Neural cell (in vitro differentiated cells): ENCODE measurements at regions not wholly inside any gene's neighbourhood (a gene's known extent, or its start where the extent isn't known, plus 50 kb on each side); places are given as distances from the start of the nearest gene placed in this dataset.

Experiments used
- H2AFZ ChIP-seq: fragments of 200-600, 300-800 bp; sonication (generic), shearing (Covaris generic); 2 replicates; pipeline ENCODE4 v1.6.0; 2014; ENCODE audit warnings: low read depth, mild to moderate bottlenecking, antibody characterized with exemption, low read length, moderate library complexity
- H3F3A ChIP-seq: fragments of 200-600 bp; shearing (Covaris generic); 2 replicates; pipeline ENCODE4 v1.6.1; 2016; ENCODE audit warnings: mild to moderate bottlenecking, moderate library complexity, mixed read lengths, antibody characterized with exemption, low read length; ENCODE audit not compliant: insufficient read depth, poor library complexity, severe bottlenecking
- H3K27ac ChIP-seq: fragments of 200-600, 300-800 bp; sonication (generic), shearing (Covaris generic); 2 replicates; pipeline ENCODE4 v1.5.1; 2014; ENCODE audit warnings: mild to moderate bottlenecking, low read length, moderate library complexity
- H3K27me3 ChIP-seq: fragments of 300-800, 200-600 bp; sonication (generic), shearing (Covaris generic); 2 replicates; pipeline ENCODE4 v1.6.0; 2014; ENCODE audit warnings: mild to moderate bottlenecking, low read depth, low read length, moderate library complexity; ENCODE audit not compliant: insufficient read depth
- H3K36me3 ChIP-seq: fragments of 300-800, 200-600 bp; sonication (generic), shearing (Covaris generic); 2 replicates; pipeline ENCODE4 v1.5.1; 2014; ENCODE audit warnings: mild to moderate bottlenecking, antibody characterized with exemption, low read length, moderate library complexity; ENCODE audit not compliant: insufficient read depth
- H3K4me2 ChIP-seq: fragments of 300-800, 200-600 bp; sonication (generic), shearing (Covaris generic); 2 replicates; pipeline ENCODE4 v1.6.0; 2014; ENCODE audit warnings: mild to moderate bottlenecking, low read length
- H3K4me3 ChIP-seq: fragments of 300-800, 200-600 bp; sonication (generic), shearing (Covaris generic); 2 replicates; pipeline ENCODE4 v1.5.1; 2014; ENCODE audit warnings: mild to moderate bottlenecking, low read length, moderate library complexity
- H3K79me2 ChIP-seq: fragments of 200-600 bp; shearing (Covaris generic); replicated peaks from 2 replicates; pipeline ENCODE4 v1.6.0; 2014; ENCODE audit warnings: mild to moderate bottlenecking, low read length, moderate library complexity; ENCODE audit not compliant: insufficient read depth
- H3K9ac ChIP-seq: fragments of 300-800, 200-600 bp; sonication (generic), shearing (Covaris generic); 2 replicates; pipeline ENCODE4 v1.6.1; 2016; ENCODE audit warnings: mild to moderate bottlenecking, low read length, mixed read lengths
- H3K9me2 ChIP-seq: fragments of 200-600 bp; shearing (Covaris generic); 2 replicates; pipeline ENCODE4 v1.6.1; 2016; ENCODE audit warnings: mild to moderate bottlenecking, low read length, mixed read lengths; ENCODE audit not compliant: insufficient read depth
- H3K9me3 ChIP-seq: fragments of 200-600, 300-800 bp; sonication (generic), shearing (Covaris generic); 2 replicates; pipeline ENCODE4 v1.6.1; 2016; ENCODE audit warnings: mild to moderate bottlenecking, mixed run types, low read length, moderate library complexity, mixed read lengths
- H4K20me1 ChIP-seq: fragments of 200-600 bp; shearing (Covaris generic); 2 replicates; pipeline ENCODE4 v1.6.1; 2016; ENCODE audit warnings: mild to moderate bottlenecking, mixed run types; ENCODE audit not compliant: insufficient read depth
- CTCF ChIP-seq: fragments of 450-650 bp; IDR thresholded peaks from 2 replicates; pipeline ENCODE4 v1.5.1; 2014; ENCODE audit warnings: antibody characterized with exemption, mild to moderate bottlenecking, moderate library complexity; ENCODE audit not compliant: poor library complexity, severe bottlenecking
- EP300 ChIP-seq: fragments of 450-650 bp; conservative IDR thresholded peaks from 2 replicates; pipeline ENCODE4 v1.6.1; 2014; ENCODE audit warnings: antibody characterized with exemption, mild to moderate bottlenecking, moderate library complexity; ENCODE audit not compliant: poor library complexity, severe bottlenecking
- EZH2 ChIP-seq: fragments of 200-600, 300-800 bp; shearing (Covaris generic), sonication (generic); IDR thresholded peaks from 2 replicates; pipeline ENCODE4 v1.6.1; 2014; ENCODE audit warnings: antibody characterized with exemption, low read length, borderline replicate concordance, mild to moderate bottlenecking; ENCODE audit not compliant: insufficient read depth, poor library complexity, severe bottlenecking
- MXI1 ChIP-seq: fragments of 450-650 bp; conservative IDR thresholded peaks from 2 replicates; pipeline ENCODE4 v1.6.1; 2014; ENCODE audit warnings: antibody characterized with exemption, mild to moderate bottlenecking; ENCODE audit not compliant: poor library complexity, severe bottlenecking
- POLR2AphosphoS5 ChIP-seq: IDR thresholded peaks from 2 replicates; pipeline ENCODE4 v1.6.1; 2012
- RAD21 ChIP-seq: fragments of 450-650 bp; conservative IDR thresholded peaks from 2 replicates; pipeline ENCODE4 v1.6.1; 2014; ENCODE audit warnings: antibody characterized with exemption, mild to moderate bottlenecking, moderate library complexity
- REST ChIP-seq: IDR thresholded peaks from 2 replicates; pipeline ENCODE4 v1.6.1; 2012; ENCODE audit warnings: borderline replicate concordance
- SMC3 ChIP-seq: fragments of 450-650 bp; conservative IDR thresholded peaks from 2 replicates; pipeline ENCODE4 v1.6.1; 2014; ENCODE audit warnings: antibody characterized with exemption, mild to moderate bottlenecking, moderate library complexity; ENCODE audit not compliant: poor library complexity
- TAF1 ChIP-seq: IDR thresholded peaks from 2 replicates; pipeline ENCODE4 v1.6.1; 2012; ENCODE audit warnings: low read depth

DNA sequence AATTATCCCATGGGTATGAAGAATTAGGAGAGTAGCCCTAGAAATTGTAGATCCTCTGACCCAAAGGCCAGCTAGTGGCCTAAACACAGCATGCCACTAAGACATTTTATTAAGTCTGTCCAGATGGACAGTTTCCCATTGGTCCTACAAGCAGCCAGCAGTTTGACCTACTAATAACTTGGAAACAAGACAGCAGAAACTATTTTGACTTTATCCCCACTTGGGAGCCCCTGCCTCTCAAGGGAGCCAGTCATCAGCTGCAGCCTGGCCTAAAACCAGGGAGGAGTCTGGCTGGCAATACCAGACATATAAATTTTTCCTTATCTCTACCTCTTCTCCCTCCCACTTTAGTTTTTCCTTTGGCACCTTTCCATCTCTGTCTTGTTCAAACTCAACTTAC is 222.6 kb upstream of the KCTD3 start:
- no peak overlapping the region for H3K9ac ChIP-seq
- no peaks in the 10 kb centered on the region for H3K79me2 ChIP-seq
- H3K4me2 ChIP-seq: no peak overlapping the region
- no peaks in the 10 kb centered on the region for H3F3A ChIP-seq
- no peaks in the 10 kb centered on the region for H3K36me3 ChIP-seq
- no peak overlapping the region for H3K4me3 ChIP-seq
- H2AFZ ChIP-seq: no peak overlapping the region
- H4K20me1 ChIP-seq: no peaks in the 10 kb centered on the region
- no peak overlapping the region for H3K27ac ChIP-seq
- TF ChIP-seq EZH2 (no peak), MXI1 (no peak), REST (no peak), CTCF (no peak), EP300 (no peak), SMC3 (no peak), RAD21 (no peak), TAF1 (no peak), POLR2AphosphoS5 (no peak)
- H3K9me3 ChIP-seq: no peaks in the 10 kb centered on the region
- no peaks in the 10 kb centered on the region for H3K9me2 ChIP-seq
- H3K27me3 ChIP-seq: no peaks in the 10 kb centered on the region

GRCh38 chr1:215345208-215345607 is 221.9 kb upstream of the KCTD3 start:
- Histone ChIP-seq H3K27me3 (no peaks in the 10 kb centered on the region), H3K79me2 (no peaks in the 10 kb centered on the region), H3K4me3 (no peak overlapping the region), H3F3A (no peaks in the 10 kb centered on the region), H3K9me2 (no peaks in the 10 kb centered on the region), H3K9me3 (no peaks in the 10 kb centered on the region), H3K27ac (no peak overlapping the region), H3K36me3 (no peaks in the 10 kb centered on the region), H4K20me1 (no peaks in the 10 kb centered on the region), H3K4me2 (no peak overlapping the region), H2AFZ (no peak overlapping the region), H3K9ac (no peak overlapping the region)
- no peak for TF ChIP-seq POLR2AphosphoS5
- TF ChIP-seq SMC3: no peak
- TF ChIP-seq TAF1: no peak
- TF ChIP-seq CTCF: no peak
- TF ChIP-seq MXI1: no peak
